CD14-positive monocyte (primary cell): ENCODE measurements at regions not wholly inside any gene's neighbourhood (a gene's known extent, or its start where the extent isn't known, plus 50 kb on each side); places are given as distances from the start of the nearest gene placed in this dataset.

Source experiments
- DNase-seq, 3 donors: peaks; one replicate each; pipeline ENCODE4 v3.0.0-alpha.2; 2011 to 2022
- H2AFZ ChIP-seq: 2 replicates; pipeline ENCODE4 v1.6.0; 2012; ENCODE audit warnings: mild to moderate bottlenecking, low read depth, low read length, inconsistent platforms; ENCODE audit not compliant: insufficient read depth, poor library complexity, severe bottlenecking
- H3K27ac ChIP-seq, 2 donors: 1 replicate in 1 of 2; 2 replicates in 1 of 2; pipeline ENCODE4 v1.5.1; 2012 to 2013; ENCODE audit warnings: low read length in 2 of 2, control low read depth in 1 of 2, inconsistent platforms in 1 of 2, low read depth in 1 of 2, mild to moderate bottlenecking in 1 of 2
- H3K27me3 ChIP-seq, 2 donors: one replicate each; pipeline versions ENCODE4 v1.6.0 to v1.6.1; 2011 to 2013; ENCODE audit warnings: low read length in 2 of 2; ENCODE audit not compliant: control insufficient read depth in 2 of 2, insufficient read depth in 2 of 2
- H3K36me3 ChIP-seq, 2 donors: replicated peaks in 1 of 2; 1 replicate in 1 of 2; 2 replicates in 1 of 2; pipeline versions ENCODE4 v1.5.1 to v1.6.1; 2012 to 2013; ENCODE audit warnings: low read length in 2 of 2, control low read depth in 1 of 2, inconsistent platforms in 1 of 2, mild to moderate bottlenecking in 1 of 2; ENCODE audit not compliant: insufficient read depth in 2 of 2, control insufficient read depth in 1 of 2
- H3K4me1 ChIP-seq, 2 donors: 1 replicate in 1 of 2; 2 replicates in 1 of 2; pipeline versions ENCODE4 v1.5.1 to v1.6.1; 2012 to 2013; ENCODE audit warnings: low read length in 2 of 2, control low read depth in 1 of 2, inconsistent platforms in 1 of 2, mild to moderate bottlenecking in 1 of 2, moderate library complexity in 1 of 2; ENCODE audit not compliant: insufficient read depth in 2 of 2, control insufficient read depth in 1 of 2
- H3K4me2 ChIP-seq: replicated peaks from 2 replicates; pipeline ENCODE3; 2012; ENCODE audit warnings: low read length, moderate library complexity, mild to moderate bottlenecking; ENCODE audit not compliant: poor library complexity, severe bottlenecking; ENCODE audit errors: extremely low read depth
- H3K4me3 ChIP-seq, 3 experiments: fragments of 200-600 bp in 1 of 3; sonication (generic) in 1 of 3; replicated peaks in 1 of 3; 1 replicate in 2 of 3; 2 replicates in 1 of 3; pipeline ENCODE4 v1.5.1; 2011 to 2013; ENCODE audit warnings: low read length in 3 of 3, mild to moderate bottlenecking in 3 of 3, control low read depth in 2 of 3, low read depth in 2 of 3, inconsistent platforms in 1 of 3, moderate library complexity in 1 of 3
- H3K79me2 ChIP-seq: 2 replicates; pipeline ENCODE4 v1.6.0; 2012; ENCODE audit warnings: mild to moderate bottlenecking, control low read depth, inconsistent platforms, low read length, moderate library complexity; ENCODE audit not compliant: insufficient read depth
- H3K9ac ChIP-seq: 2 replicates; pipeline ENCODE4 v1.6.0; 2017; ENCODE audit warnings: low read length, mild to moderate bottlenecking; ENCODE audit not compliant: insufficient read depth, poor library complexity, severe bottlenecking
- H3K9me3 ChIP-seq, 2 donors: replicated peaks in 1 of 2; 1 replicate in 1 of 2; 2 replicates in 1 of 2; pipeline versions ENCODE4 v1.5.1 to v1.6.1; 2012 to 2013; ENCODE audit warnings: low read length in 2 of 2, control low read depth in 1 of 2; ENCODE audit not compliant: control insufficient read depth in 1 of 2, insufficient read depth in 1 of 2
- H4K20me1 ChIP-seq: 2 replicates; pipeline ENCODE4 v1.6.0; 2012; ENCODE audit warnings: mild to moderate bottlenecking, low read length, control low read depth, moderate library complexity; ENCODE audit not compliant: insufficient read depth
- H3K27ac Mint-ChIP-seq, 7 donors: one replicate each; pipeline ENCODE4 v1.8.0; 2020; ENCODE audit warnings: mild to moderate bottlenecking in 7 of 7, mixed read lengths in 7 of 7, moderate library complexity in 6 of 7, inconsistent platforms in 2 of 7
- H3K27me3 Mint-ChIP-seq, 3 donors: one replicate each; pipeline ENCODE4 v1.8.0; 2021 to 2022; ENCODE audit warnings: low read depth in 3 of 3, mild to moderate bottlenecking in 3 of 3, mixed read lengths in 3 of 3, moderate library complexity in 3 of 3, inconsistent platforms in 1 of 3
- H3K36me3 Mint-ChIP-seq, 2 donors: one replicate each; pipeline ENCODE4 v1.8.0; 2020; ENCODE audit warnings: mixed read lengths in 2 of 2, inconsistent platforms in 1 of 2, mild to moderate bottlenecking in 1 of 2
- H3K4me1 Mint-ChIP-seq: one replicate; pipeline ENCODE4 v1.8.0; 2020; ENCODE audit warnings: mild to moderate bottlenecking, mixed read lengths
- H3K4me3 Mint-ChIP-seq, 2 donors: one replicate each; pipeline ENCODE4 v1.8.0; 2020; ENCODE audit warnings: mild to moderate bottlenecking in 2 of 2, mixed read lengths in 2 of 2, moderate library complexity in 1 of 2
- H3K9me3 Mint-ChIP-seq, 7 donors: one replicate each; pipeline ENCODE4 v1.8.0; 2020 to 2022; ENCODE audit warnings: mixed read lengths in 7 of 7, mild to moderate bottlenecking in 6 of 7, moderate library complexity in 6 of 7, inconsistent platforms in 2 of 7
- CTCF ChIP-seq: fragments of 200-600 bp; IDR thresholded peaks from one replicate; pipeline ENCODE4 v1.8.0; 2022; ENCODE audit warnings: antibody characterized with exemption, mild to moderate bottlenecking
- WGBS: methylation state at CpG from one replicate; pipeline ENCODE4 v1.1.5; 2013; ENCODE audit warnings: missing lambda C conversion rate; ENCODE audit not compliant: insufficient coverage; 5-methylcytosine and 5-hydroxymethylcytosine counted together
- intact Hi-C, 2 donors: fragments of 100-400 bp; cut with micrococcal nuclease; formaldehyde crosslinking; loops; one replicate each; pipeline versions ENCODE4 v1.15.0 to v1.15.1; 2023

- Histone ChIP-seq H3K36me3 (no peaks in the 10 kb centered on the region), H3K9ac (no peak overlapping the region), H4K20me1 (no peaks in the 10 kb centered on the region), H3K27ac (no peak overlapping the region), H3K27me3 (no peaks in the 10 kb centered on the region), H3K4me1 (no peaks in the 10 kb centered on the region), H3K79me2 (no peaks in the 10 kb centered on the region), H3K4me3 (no peak overlapping the region), H3K4me2 (no peak overlapping the region), H2AFZ (no peak overlapping the region), H3K9me3 (no peaks in the 10 kb centered on the region)
- Mint-ChIP-seq H3K27ac (no peak overlapping the region), H3K4me3 (no peak overlapping the region), H3K27me3 (peaks cover 2 to 7% (median 5%) of the 10 kb centered on the region in 3 donors), H3K4me1 (no peaks in the 10 kb centered on the region), H3K36me3 (no peaks in the 10 kb centered on the region), H3K9me3 (peaks cover 0 to 6% (median 0%) of the 10 kb centered on the region in 7 donors)
- TF ChIP-seq CTCF, result no peak
- no peak for DNase-seq
- intact Hi-C loops, result no loop called here
- 53% methylated on average over 3 of the region's 6 CpGs for WGBS
Measured at GRCh38 chr15:93482731-93483130, 393.7 kb upstream of the RGMA start.

- no peak overlapping the region for H3K4me3 ChIP-seq
- Mint-ChIP-seq H3K27me3 (peaks cover 4 to 8% (median 6%) of the 10 kb centered on the region in 3 donors), H3K36me3 (no peaks in the 10 kb centered on the region), H3K27ac (no peak overlapping the region), H3K4me3 (no peak overlapping the region), H3K9me3 (peaks cover 0 to 5% (median 0%) of the 10 kb centered on the region in 7 donors), H3K4me1 (no peaks in the 10 kb centered on the region)
- H3K27ac ChIP-seq, result no peak overlapping the region
- no peak overlapping the region for H3K9ac ChIP-seq
- no peaks in the 10 kb centered on the region for H3K27me3 ChIP-seq
- no peaks in the 10 kb centered on the region for H4K20me1 ChIP-seq
- H3K4me2 ChIP-seq, result no peak overlapping the region
- no peaks in the 10 kb centered on the region for H3K4me1 ChIP-seq
- no peaks in the 10 kb centered on the region for H3K9me3 ChIP-seq
- WGBS, result no CpG with 5 or more reads among the region's 2 CpGs
- intact Hi-C loops, result no loop called here
- no peak for TF ChIP-seq CTCF
- no peak overlapping the region for H2AFZ ChIP-seq
- H3K79me2 ChIP-seq, result no peaks in the 10 kb centered on the region
- no peak for DNase-seq
- no peaks in the 10 kb centered on the region for H3K36me3 ChIP-seq
Measured at GRCh38 chr15:93479715-93480114, 390.7 kb upstream of the RGMA start.
